Ascending aorta (tissue), 2 donors: ENCODE measurements at regions not wholly inside any gene's neighbourhood (a gene's known extent, or its start where the extent isn't known, plus 50 kb on each side); places are given as distances from the start of the nearest gene placed in this dataset.

Source experiments
- DNase-seq, 2 donors: peaks; one replicate each; pipeline ENCODE4 v3.0.0-alpha.2; 2019; ENCODE audit warnings: low spot score in 2 of 2
- H3K27ac ChIP-seq, 2 donors: fragments of 200-600 bp; sonication (generic); one replicate each; pipeline ENCODE4 v1.5.1; 2016 to 2017; ENCODE audit warnings: mild to moderate bottlenecking in 1 of 2
- H3K27me3 ChIP-seq: fragments of 200-600 bp; sonication (generic); one replicate; pipeline ENCODE4 v1.5.1; 2017
- H3K36me3 ChIP-seq, 2 donors: fragments of 200-600 bp; sonication (generic); one replicate each; pipeline ENCODE4 v1.5.1; 2016
- H3K4me1 ChIP-seq, 2 donors: fragments of 200-600 bp; sonication (generic); one replicate each; pipeline ENCODE4 v1.5.1; 2016 to 2017; ENCODE audit warnings: mild to moderate bottlenecking in 1 of 2
- H3K4me3 ChIP-seq, 2 donors: fragments of 200-600 bp; sonication (generic); one replicate each; pipeline ENCODE4 v1.5.1; 2016 to 2017; ENCODE audit warnings: mild to moderate bottlenecking in 1 of 2
- H3K9me3 ChIP-seq, 2 donors: fragments of 200-600 bp; sonication (generic); one replicate each; pipeline ENCODE4 v1.5.1; 2016
- intact Hi-C: fragments of 100-400 bp; cut with DNase I; formaldehyde crosslinking; loops from one replicate; pipeline ENCODE4 v1.15.1; 2023
- TF ChIP-seq, protein P1 (sequence below), 3 experiments: fragments of 200-600 bp in 2 of 3; fragments of 450-650 bp in 1 of 3; sonication (generic) in 2 of 3; IDR thresholded peaks; one replicate each; pipeline ENCODE4 v1.5.1; 2016 to 2019; ENCODE audit warnings: antibody characterized with exemption in 3 of 3, mild to moderate bottlenecking in 1 of 3, moderate library complexity in 1 of 3

DNA sequence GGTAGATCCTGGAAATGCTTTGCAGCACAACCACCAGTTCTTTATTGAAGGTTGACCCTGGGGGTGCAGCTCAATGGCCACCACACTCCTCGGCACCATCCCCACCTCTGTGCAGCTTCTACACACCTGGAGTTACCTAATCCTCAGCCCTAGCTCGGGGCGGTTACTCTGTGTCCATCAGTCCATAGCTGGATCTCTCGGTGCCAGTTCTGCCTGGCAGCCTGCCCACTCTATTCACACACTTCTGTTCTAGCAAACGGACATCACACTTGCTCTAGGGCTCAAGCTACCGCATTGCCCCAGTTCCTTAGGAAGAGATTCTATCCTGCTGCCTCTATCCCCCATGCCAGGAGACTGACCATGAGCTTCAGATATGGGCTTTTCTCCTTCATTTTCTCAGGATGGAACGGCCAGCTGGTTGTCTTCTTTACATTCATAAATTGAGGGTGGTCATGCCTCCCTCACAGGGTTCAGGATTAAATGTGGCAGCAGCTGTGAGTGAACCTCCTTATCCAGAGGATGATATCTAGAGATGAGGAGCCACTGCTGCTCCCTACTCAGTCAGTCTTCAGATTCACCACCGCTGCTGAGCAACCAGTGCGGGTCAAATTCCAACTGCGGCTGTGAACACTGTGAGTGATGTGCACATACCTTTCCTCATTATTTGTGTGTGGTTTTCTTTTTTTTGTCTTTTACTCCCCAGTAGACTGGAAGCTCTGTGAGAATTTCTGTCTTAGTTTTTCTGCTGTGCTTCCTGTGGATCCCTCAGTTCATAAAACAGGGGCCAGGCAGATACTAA lies 66.9 kb upstream of the TRIB2 start:
- intact Hi-C loops = no loop called here
- Histone ChIP-seq H3K27ac (no peak overlapping the region), H3K36me3 (no peaks in the 10 kb centered on the region), H3K27me3 (no peaks in the 10 kb centered on the region), H3K9me3 (no peaks in the 10 kb centered on the region), H3K4me1 (no peaks in the 10 kb centered on the region), H3K4me3 (no peak overlapping the region)
- no peak for DNase-seq
- TF ChIP-seq, protein P1, sequence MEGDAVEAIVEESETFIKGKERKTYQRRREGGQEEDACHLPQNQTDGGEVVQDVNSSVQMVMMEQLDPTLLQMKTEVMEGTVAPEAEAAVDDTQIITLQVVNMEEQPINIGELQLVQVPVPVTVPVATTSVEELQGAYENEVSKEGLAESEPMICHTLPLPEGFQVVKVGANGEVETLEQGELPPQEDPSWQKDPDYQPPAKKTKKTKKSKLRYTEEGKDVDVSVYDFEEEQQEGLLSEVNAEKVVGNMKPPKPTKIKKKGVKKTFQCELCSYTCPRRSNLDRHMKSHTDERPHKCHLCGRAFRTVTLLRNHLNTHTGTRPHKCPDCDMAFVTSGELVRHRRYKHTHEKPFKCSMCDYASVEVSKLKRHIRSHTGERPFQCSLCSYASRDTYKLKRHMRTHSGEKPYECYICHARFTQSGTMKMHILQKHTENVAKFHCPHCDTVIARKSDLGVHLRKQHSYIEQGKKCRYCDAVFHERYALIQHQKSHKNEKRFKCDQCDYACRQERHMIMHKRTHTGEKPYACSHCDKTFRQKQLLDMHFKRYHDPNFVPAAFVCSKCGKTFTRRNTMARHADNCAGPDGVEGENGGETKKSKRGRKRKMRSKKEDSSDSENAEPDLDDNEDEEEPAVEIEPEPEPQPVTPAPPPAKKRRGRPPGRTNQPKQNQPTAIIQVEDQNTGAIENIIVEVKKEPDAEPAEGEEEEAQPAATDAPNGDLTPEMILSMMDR (IDR thresholded peaks at IDR 0.05) = no peak

GRCh38 chr2:12651641-12652040 lies 65.1 kb upstream of the TRIB2 start:
- no peak overlapping the region for H3K27ac ChIP-seq
- H3K4me1 ChIP-seq = no peaks in the 10 kb centered on the region
- DNase-seq = no peak
- no peaks in the 10 kb centered on the region for H3K27me3 ChIP-seq
- no peak overlapping the region for H3K4me3 ChIP-seq
- intact Hi-C loops = no loop called here
- H3K36me3 ChIP-seq = no peaks in the 10 kb centered on the region
- no peaks in the 10 kb centered on the region for H3K9me3 ChIP-seq
- TF ChIP-seq, protein P1 (IDR thresholded peaks at IDR 0.05) = no peak

DNA sequence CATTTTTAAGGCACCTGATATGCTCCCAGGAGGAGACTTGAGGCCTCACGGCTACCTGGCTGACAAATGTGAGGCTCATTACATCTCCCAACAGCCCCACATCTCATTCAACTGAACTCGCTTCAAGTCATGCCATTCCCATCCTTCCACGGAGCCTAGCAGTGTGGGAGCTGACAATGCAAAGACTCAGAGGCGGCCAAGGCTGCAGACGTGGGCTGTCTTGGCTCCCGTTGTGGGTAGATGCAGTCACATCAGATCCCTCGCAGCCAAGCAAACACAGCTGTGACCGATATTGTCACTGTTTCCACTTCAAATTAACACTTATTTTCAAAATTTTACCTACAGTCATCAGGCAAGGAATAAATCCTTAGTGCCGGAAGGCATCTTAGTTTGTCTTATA lies 64.0 kb upstream of the TRIB2 start:
- TF ChIP-seq, protein P1 (IDR thresholded peaks at IDR 0.05) = no peak
- H3K27ac ChIP-seq = no peak overlapping the region

DNA sequence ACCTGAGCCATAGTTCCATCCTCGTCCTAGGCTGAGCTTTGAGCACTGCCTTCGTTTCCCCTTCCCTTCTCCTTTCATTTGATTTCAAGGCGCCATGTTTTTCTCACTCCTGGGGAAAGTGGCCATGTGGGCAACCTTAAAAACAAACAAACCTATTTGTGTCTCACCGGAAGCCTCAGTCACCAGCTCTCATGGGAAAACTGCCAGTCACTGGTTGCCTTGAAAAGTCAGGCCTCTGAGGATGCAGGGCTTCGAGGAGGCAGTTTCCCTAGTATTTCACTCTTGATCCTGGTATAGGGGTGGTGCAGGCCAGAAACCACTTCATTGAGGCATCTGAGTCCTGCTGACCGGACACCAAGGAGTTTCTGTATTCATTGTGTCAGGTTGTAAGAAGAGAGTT lies 59.2 kb upstream of the TRIB2 start:
- no peaks in the 10 kb centered on the region for H3K27me3 ChIP-seq
- H3K36me3 ChIP-seq = no peaks in the 10 kb centered on the region
- intact Hi-C loops = no loop called here
- no peak for DNase-seq
- no peaks in the 10 kb centered on the region for H3K9me3 ChIP-seq
- TF ChIP-seq, protein P1 (IDR thresholded peaks at IDR 0.05) = no peak
- no peak overlapping the region for H3K27ac ChIP-seq
- H3K4me3 ChIP-seq = no peak overlapping the region
- H3K4me1 ChIP-seq = no peaks in the 10 kb centered on the region

More for the DNA sequence above, 64.0 kb upstream of the TRIB2 start:
- no peak for DNase-seq
- intact Hi-C loops = no loop called here
- H3K36me3 ChIP-seq = no peaks in the 10 kb centered on the region
- H3K27me3 ChIP-seq = no peaks in the 10 kb centered on the region
- H3K4me1 ChIP-seq = no peaks in the 10 kb centered on the region
- no peak overlapping the region for H3K4me3 ChIP-seq
- no peaks in the 10 kb centered on the region for H3K9me3 ChIP-seq

DNA sequence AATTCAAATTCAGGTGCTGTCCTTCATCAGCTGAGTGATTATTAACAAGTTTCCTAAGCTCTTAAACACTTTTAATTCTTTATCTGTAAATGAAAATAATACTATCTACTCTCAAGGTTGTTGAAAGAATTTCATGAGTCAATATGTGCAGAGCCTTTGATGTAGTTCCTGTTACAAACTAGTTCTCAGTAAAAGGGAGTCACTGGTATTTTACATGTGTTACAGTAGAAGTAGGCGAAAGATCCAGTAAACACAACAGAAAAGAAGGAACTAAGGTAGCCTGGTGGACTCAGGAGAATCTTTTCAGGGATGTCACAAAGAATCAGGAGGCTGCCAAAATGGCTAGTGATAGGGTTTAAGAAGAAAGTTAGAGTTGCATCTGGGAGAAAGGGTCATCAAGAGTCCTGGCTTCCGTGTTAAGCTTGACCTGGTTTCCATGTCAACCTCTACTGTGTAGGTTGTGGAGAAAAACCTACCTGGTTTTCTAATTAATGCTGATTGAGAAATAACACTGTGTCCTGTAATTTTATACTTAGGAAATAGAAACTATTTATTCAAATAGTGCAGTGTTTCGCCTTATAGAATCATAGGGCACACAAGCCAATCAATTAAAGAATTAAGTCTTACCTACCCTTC lies 58.3 kb upstream of the TRIB2 start:
- Histone ChIP-seq H3K27me3 (no peaks in the 10 kb centered on the region), H3K4me3 (no peak overlapping the region), H3K27ac (no peak overlapping the region), H3K4me1 (peaks cover 2 to 3% of the 10 kb centered on the region in 2 donors), H3K36me3 (no peaks in the 10 kb centered on the region), H3K9me3 (no peaks in the 10 kb centered on the region)
- no peak for DNase-seq
- intact Hi-C loops = no loop called here
- TF ChIP-seq, protein P1 (IDR thresholded peaks at IDR 0.05) = no peak
